K562 (cell line): ENCODE measurements at regions not wholly inside any gene's neighbourhood (a gene's known extent, or its start where the extent isn't known, plus 50 kb on each side); places are given as distances from the start of the nearest gene placed in this dataset.
A peak's percentile ranks its signal among the peaks of the same experiment; 100 is the strongest.

Experiments
- ATF3 ChIP-seq, 2 experiments: fragments of 450-650 bp in 1 of 2; sonication (generic) in 1 of 2; formaldehyde crosslinking in 1 of 2; IDR thresholded peaks in 1 of 2; conservative IDR thresholded peaks in 1 of 2; 2 replicates each; pipeline versions ENCODE4 v1.6.1 to v1.8.1; 2016 to 2023; ENCODE audit warnings: mild to moderate bottlenecking in 2 of 2, moderate library complexity in 2 of 2, inconsistent platforms in 1 of 2, missing genetic modification reagents in 1 of 2
- CCAR2 ChIP-seq: fragments of 200-400 bp; formaldehyde crosslinking; IDR thresholded peaks from 2 replicates; pipeline ENCODE4 v1.6.1; 2017; ENCODE audit warnings: mild to moderate bottlenecking, low read depth, low read length
- FUS ChIP-seq: fragments of 200-400 bp; formaldehyde crosslinking; optimal IDR thresholded peaks from 2 replicates; pipeline ENCODE3; 2017; ENCODE audit warnings: low read depth, low read length
- GTF2E2 ChIP-seq: fragments of 200-800 bp; sonication (Bioruptor generic); IDR thresholded peaks from 2 replicates; pipeline ENCODE4 v1.6.1; 2016; ENCODE audit warnings: missing genetic modification characterization, missing compliant biosample characterization
- HBP1 ChIP-seq: fragments of 450-650 bp; formaldehyde crosslinking; IDR thresholded peaks from 2 replicates; pipeline ENCODE4 v1.4.0; 2022; ENCODE audit warnings: missing genetic modification characterization
- SMARCE1 ChIP-seq: fragments of 450-650 bp; IDR thresholded peaks from 2 replicates; pipeline ENCODE4 v1.7.1; 2016; ENCODE audit warnings: mild to moderate bottlenecking
- SREBF2 ChIP-seq: sonication (generic); formaldehyde crosslinking; IDR thresholded peaks from 2 replicates; pipeline ENCODE4 v1.4.0; 2020; ENCODE audit warnings: mild to moderate bottlenecking, missing genetic modification reagents
- TRIM24 ChIP-seq, 2 experiments: fragments of 450-650 bp; IDR thresholded peaks; 2 replicates each; pipeline ENCODE4 v1.6.1; 2016
- ZHX1 ChIP-seq: fragments of 150-350 bp; conservative IDR thresholded peaks from 2 replicates; pipeline ENCODE4 v1.6.1; 2014; ENCODE audit warnings: low read length
- ZNF121 ChIP-seq: sonication (generic); formaldehyde crosslinking; conservative IDR thresholded peaks from 2 replicates; pipeline ENCODE4 v1.8.0; 2022; ENCODE audit warnings: missing genetic modification reagents
- ZNF445 ChIP-seq: fragments of 250-450 bp; sonication (Bioruptor Pico); IDR thresholded peaks from 2 replicates; pipeline ENCODE4 v1.4.0; 2020; ENCODE audit warnings: low read depth, mild to moderate bottlenecking, moderate library complexity
- ZZZ3 ChIP-seq: fragments of 450-650 bp; IDR thresholded peaks from 2 replicates; pipeline ENCODE4 v1.6.1; 2016; ENCODE audit warnings: antibody characterized with exemption, mild to moderate bottlenecking, moderate library complexity
- TF ChIP-seq, protein P1 (sequence below), 3 experiments: fragments of 200-800 bp in 1 of 3; fragments of 250-450 bp in 1 of 3; fragments of 450-650 bp in 1 of 3; sonication (Bioruptor Pico) in 1 of 3; sonication (Bioruptor generic) in 1 of 3; formaldehyde crosslinking in 1 of 3; IDR thresholded peaks; 2 replicates each; pipeline versions ENCODE4 v1.6.1 to v1.8.0; 2016 to 2022; ENCODE audit warnings: mild to moderate bottlenecking in 2 of 3, missing genetic modification characterization in 2 of 3, missing compliant biosample characterization in 1 of 3, moderate library complexity in 1 of 3
- TF ChIP-seq, protein P2 (sequence below): fragments of 450-650 bp; formaldehyde crosslinking; IDR thresholded peaks from 2 replicates; pipeline ENCODE4 v1.4.0; 2022; ENCODE audit warnings: mild to moderate bottlenecking, moderate library complexity
- TF ChIP-seq, protein P3 (sequence below): sonication (generic); formaldehyde crosslinking; IDR thresholded peaks from 2 replicates; pipeline ENCODE4 v1.8.0; 2022; ENCODE audit warnings: mild to moderate bottlenecking, missing genetic modification reagents

DNA sequence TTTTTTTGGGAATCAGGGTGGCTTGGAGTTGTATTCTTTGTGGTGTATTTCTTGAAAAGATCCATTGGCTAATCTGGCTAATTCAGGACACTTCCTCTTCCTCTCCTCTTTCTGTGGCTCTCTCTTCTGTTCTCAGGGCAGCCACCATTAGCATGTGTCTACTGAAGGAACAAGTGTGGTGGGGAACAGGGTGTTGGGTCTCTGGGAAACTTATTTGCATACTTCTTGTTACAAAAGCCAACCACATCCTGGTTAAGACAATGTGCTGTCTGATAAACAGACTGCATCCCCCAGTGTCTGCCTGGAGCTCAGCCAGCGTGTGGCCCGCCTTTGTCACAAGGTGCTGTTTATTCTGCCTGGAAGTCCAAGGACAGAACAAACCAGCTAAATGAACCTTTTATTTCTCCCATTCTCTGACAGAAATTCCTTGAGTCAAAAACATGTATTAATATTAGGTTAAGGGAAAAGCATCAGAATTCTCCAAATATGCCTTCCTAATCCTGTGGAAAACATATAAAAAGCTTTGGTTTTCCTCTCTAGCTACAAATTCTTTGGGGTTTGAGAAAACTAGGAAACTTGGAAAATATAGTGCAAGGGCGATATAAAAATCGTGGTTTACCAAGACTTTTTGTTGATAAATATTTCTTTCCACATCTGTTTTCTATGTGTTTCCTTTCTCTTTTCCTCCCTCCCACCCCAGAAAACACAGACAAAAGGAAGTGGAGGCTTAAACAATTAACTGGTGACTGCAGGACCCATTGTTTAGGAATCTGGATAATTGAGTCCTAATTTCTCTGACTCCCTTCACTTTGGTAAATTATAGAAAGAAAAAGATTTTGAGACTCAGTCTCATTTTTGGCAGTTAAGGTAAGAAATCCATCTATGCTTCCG is 203.6 kb downstream of the SPRY1 start (continued):
- TF ChIP-seq ATF3 (IDR thresholded peaks at IDR 0.05) (no peak), ATF3 (CRISPR knock-in tag; conservative IDR thresholded peaks at IDR 0.05) (no peak; the same call in 1 of the 2 replicates), HBP1 (CRISPR knock-in tag) (0 out of 2 replicates have a peak, but pooled peaks have one; percentile 10), ZZZ3 (no peak), ZHX1 (no peak), ZNF121 (CRISPR knock-in tag) (no peak), TRIM24 (IDR thresholded peaks at IDR 0.05) (peak; percentile 55 to 79; a peak in 3 of 4 replicates), FUS (no peak), ZNF445 (CRISPR knock-in tag) (no peak), CCAR2 (no peak), SMARCE1 (peak; percentile 80), GTF2E2 (0 out of 2 replicates have a peak, but pooled peaks have one; percentile 13), SREBF2 (CRISPR knock-in tag) (no peak)
- TF ChIP-seq, protein P1, sequence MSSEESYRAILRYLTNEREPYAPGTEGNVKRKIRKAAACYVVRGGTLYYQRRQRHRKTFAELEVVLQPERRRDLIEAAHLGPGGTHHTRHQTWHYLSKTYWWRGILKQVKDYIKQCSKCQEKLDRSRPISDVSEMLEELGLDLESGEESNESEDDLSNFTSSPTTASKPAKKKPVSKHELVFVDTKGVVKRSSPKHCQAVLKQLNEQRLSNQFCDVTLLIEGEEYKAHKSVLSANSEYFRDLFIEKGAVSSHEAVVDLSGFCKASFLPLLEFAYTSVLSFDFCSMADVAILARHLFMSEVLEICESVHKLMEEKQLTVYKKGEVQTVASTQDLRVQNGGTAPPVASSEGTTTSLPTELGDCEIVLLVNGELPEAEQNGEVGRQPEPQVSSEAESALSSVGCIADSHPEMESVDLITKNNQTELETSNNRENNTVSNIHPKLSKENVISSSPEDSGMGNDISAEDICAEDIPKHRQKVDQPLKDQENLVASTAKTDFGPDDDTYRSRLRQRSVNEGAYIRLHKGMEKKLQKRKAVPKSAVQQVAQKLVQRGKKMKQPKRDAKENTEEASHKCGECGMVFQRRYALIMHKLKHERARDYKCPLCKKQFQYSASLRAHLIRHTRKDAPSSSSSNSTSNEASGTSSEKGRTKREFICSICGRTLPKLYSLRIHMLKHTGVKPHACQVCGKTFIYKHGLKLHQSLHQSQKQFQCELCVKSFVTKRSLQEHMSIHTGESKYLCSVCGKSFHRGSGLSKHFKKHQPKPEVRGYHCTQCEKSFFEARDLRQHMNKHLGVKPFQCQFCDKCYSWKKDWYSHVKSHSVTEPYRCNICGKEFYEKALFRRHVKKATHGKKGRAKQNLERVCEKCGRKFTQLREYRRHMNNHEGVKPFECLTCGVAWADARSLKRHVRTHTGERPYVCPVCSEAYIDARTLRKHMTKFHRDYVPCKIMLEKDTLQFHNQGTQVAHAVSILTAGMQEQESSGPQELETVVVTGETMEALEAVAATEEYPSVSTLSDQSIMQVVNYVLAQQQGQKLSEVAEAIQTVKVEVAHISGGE (CRISPR knock-in tag; IDR thresholded peaks at IDR 0.05) = no peak
- TF ChIP-seq, protein P2, sequence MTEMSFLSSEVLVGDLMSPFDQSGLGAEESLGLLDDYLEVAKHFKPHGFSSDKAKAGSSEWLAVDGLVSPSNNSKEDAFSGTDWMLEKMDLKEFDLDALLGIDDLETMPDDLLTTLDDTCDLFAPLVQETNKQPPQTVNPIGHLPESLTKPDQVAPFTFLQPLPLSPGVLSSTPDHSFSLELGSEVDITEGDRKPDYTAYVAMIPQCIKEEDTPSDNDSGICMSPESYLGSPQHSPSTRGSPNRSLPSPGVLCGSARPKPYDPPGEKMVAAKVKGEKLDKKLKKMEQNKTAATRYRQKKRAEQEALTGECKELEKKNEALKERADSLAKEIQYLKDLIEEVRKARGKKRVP (CRISPR knock-in tag) = no peak
- TF ChIP-seq, protein P3, sequence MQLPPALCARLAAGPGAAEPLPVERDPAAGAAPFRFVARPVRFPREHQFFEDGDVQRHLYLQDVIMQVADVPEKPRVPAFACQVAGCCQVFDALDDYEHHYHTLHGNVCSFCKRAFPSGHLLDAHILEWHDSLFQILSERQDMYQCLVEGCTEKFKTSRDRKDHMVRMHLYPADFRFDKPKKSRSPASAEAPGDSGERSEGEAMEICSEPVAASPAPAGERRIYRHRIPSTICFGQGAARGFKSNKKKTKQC (CRISPR knock-in tag) = no peak
